ENCODE measurements at regions not wholly inside any gene's neighbourhood (a gene's known extent, or its start where the extent isn't known, plus 50 kb on each side); places are given as distances from the start of the nearest gene placed in this dataset.
A peak's percentile ranks its signal among the peaks of the same experiment; 100 is the strongest.

DNA sequence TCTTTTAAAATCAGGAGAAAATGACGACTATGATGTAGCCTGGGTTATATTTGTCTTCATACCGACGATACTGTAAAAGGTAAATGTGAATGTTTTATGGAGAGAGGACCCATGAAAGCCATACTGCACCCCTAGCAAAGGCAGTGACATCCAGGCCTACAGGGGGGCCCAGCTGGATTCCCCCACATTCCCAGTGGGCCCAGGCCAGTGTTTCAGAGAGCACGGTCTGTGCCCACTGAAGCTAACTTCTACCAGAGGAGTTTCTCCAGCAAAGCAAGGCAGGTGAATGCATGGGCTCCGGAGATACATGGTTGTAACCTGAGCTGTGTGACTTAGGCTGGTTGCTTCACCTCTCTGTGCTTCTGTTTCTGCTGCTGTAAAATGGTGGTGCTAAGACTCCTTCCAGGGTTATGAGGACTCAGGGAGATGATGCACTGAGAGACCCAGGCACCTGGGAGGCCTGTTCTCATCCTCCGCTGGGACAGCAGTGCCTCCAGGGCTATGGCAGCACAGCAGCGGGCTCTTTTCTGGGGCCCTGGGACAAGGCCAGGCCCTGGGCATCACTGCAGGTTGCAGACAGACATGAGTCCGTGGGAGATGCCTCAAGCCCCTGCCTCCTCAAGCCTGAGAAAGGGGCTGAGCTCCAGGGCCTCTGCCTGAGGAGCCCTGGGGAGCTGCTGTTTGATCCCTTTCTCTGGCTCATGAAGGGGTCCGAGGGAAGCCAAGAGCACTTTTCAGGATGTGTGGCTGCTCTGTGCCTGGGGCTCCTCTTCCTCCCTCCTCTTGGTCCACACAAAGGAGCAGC, 73.7 kb downstream of the SERPINA3 start:
- CTCF ChIA-PET (ENCODE audit: low intra/inter-chr PET ratio, low total read pairs): no interaction called here
- Histone ChIP-seq H3K4me1 (ENCODE audit: insufficient read depth, low read length) (peaks cover 40% of the 10 kb centered on the region), H3K36me3 (replicated peaks in 1 of 2; ENCODE audit: control insufficient read depth in 1 of 2, insufficient read depth in 2 of 2, low read length in 2 of 2) (no peaks in the 10 kb centered on the region), H2AFZ (ENCODE audit: low read length) (no peak overlapping the region), H3K27ac (ENCODE audit: extremely low read length, insufficient read depth, low read length) (no peak overlapping the region), H3K79me2 (ENCODE audit: insufficient read depth, low read length) (no peaks in the 10 kb centered on the region), H3K4me3 (replicated peaks in 1 of 3; ENCODE audit: insufficient read depth in 1 of 3, low read depth in 2 of 3, low read length in 3 of 3) (no peak overlapping the region), H4K20me1 (ENCODE audit: insufficient read depth, low read length) (no peaks in the 10 kb centered on the region), H3K9me3 (ENCODE audit: low read length) (no peaks in the 10 kb centered on the region), H3K9ac (ENCODE audit: insufficient read depth, low read depth, low read length) (no peak overlapping the region), H3K4me2 (ENCODE audit: low read depth, low read length) (0 out of 2 replicates have a peak overlapping the region, but pooled peaks have one; percentile 4), H3K27me3 (ENCODE audit: control insufficient read depth in 1 of 2, insufficient read depth in 2 of 2, low read length in 2 of 2) (peaks cover 8 to 38% of the 10 kb centered on the region in 2 experiments)
- in situ Hi-C loops (cut with HindIII; ENCODE audit: extremely low pct_ligation_motif_present, low pct_unique_long_range_greater_than_20kb): loop anchor here (5.0 to 10.0 kb wide), 5 partner anchors 61 to 746 kb away; no protein-coding TSS in a partner anchor
- TF ChIP-seq, protein P1, sequence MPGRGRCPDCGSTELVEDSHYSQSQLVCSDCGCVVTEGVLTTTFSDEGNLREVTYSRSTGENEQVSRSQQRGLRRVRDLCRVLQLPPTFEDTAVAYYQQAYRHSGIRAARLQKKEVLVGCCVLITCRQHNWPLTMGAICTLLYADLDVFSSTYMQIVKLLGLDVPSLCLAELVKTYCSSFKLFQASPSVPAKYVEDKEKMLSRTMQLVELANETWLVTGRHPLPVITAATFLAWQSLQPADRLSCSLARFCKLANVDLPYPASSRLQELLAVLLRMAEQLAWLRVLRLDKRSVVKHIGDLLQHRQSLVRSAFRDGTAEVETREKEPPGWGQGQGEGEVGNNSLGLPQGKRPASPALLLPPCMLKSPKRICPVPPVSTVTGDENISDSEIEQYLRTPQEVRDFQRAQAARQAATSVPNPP (CRISPR knock-in tag; IDR thresholded peaks at IDR 0.05): no peak
- TF ChIP-seq ZMYM3 (CRISPR knock-in tag; IDR thresholded peaks at IDR 0.05) (peak; percentile 36; the same call in 1 of the 2 replicates), ZNF768 (CRISPR knock-in tag; IDR thresholded peaks at IDR 0.05) (peak; percentile 94)
- BruUV-seq (replicated peaks): no TSS peak
- POLR2A ChIA-PET: no interaction called here
- ATAC-seq: no peak
- DNase-seq (ENCODE audit: low spot score): no peak
- no peak for FAIRE-seq
- intact Hi-C loops (cut with micrococcal nuclease; ENCODE audit: unreplicated experiment): no loop called here
- 33% methylated on average over 4 of the region's 9 CpGs for WGBS (ENCODE audit: low lambda C conversion rate)

DNA sequence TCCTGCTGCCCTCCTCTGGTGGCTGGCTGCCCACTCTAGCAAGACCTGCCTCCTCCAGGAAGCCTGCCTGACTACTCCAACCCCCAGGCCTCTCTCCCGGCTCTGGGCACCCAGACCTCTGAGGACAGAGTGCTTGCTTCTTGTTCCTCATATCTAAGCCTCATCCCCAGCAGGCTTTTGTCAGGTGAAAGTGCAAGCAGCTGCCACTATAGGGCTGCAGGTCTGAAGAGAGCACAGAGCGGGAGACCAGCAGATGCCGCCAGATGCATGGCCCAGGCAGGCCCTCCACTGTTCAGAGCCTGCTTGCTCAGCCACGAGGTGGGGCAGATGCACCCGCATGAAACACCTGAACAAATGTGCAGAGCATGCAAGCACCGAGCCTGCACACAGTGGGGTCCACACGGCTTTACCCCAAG, 73.0 kb downstream of the SERPINA3 start:
- in situ Hi-C loops (cut with HindIII; ENCODE audit: extremely low pct_ligation_motif_present, low pct_unique_long_range_greater_than_20kb): loop anchor here (5.0 to 10.0 kb wide), 5 partner anchors 62 to 747 kb away; no protein-coding TSS in a partner anchor
- Histone ChIP-seq H3K36me3 (replicated peaks in 1 of 2; ENCODE audit: control insufficient read depth in 1 of 2, insufficient read depth in 2 of 2, low read length in 2 of 2) (no peaks in the 10 kb centered on the region), H3K27ac (ENCODE audit: extremely low read length, insufficient read depth, low read length) (no peak overlapping the region), H4K20me1 (ENCODE audit: insufficient read depth, low read length) (no peaks in the 10 kb centered on the region), H3K9ac (ENCODE audit: insufficient read depth, low read depth, low read length) (no peak overlapping the region), H3K4me1 (ENCODE audit: insufficient read depth, low read length) (peaks cover 47% of the 10 kb centered on the region), H2AFZ (ENCODE audit: low read length) (no peak overlapping the region), H3K4me2 (ENCODE audit: low read depth, low read length) (peak overlapping the region; percentile 4; the same call in 1 of the 2 replicates), H3K79me2 (ENCODE audit: insufficient read depth, low read length) (no peaks in the 10 kb centered on the region), H3K9me3 (ENCODE audit: low read length) (no peaks in the 10 kb centered on the region), H3K27me3 (ENCODE audit: control insufficient read depth in 1 of 2, insufficient read depth in 2 of 2, low read length in 2 of 2) (peaks cover 8 to 32% of the 10 kb centered on the region in 2 experiments), H3K4me3 (replicated peaks in 1 of 3; ENCODE audit: insufficient read depth in 1 of 3, low read depth in 2 of 3, low read length in 3 of 3) (no peak overlapping the region)
- POLR2A ChIA-PET: no interaction called here
- peak; percentile 78 for ATAC-seq
- intact Hi-C loops (cut with micrococcal nuclease; ENCODE audit: unreplicated experiment): no loop called here
- DNase-seq (ENCODE audit: low spot score): peak; percentile 28
- no TSS peak for BruUV-seq (replicated peaks)
- 5% methylated on average over 3 of the region's 7 CpGs for WGBS (ENCODE audit: low lambda C conversion rate)
- CTCF ChIA-PET (ENCODE audit: low intra/inter-chr PET ratio, low total read pairs): no interaction called here
- peak; percentile 73 for FAIRE-seq
- TF ChIP-seq MYC (CRISPR knock-in tag; IDR thresholded peaks at IDR 0.05; ENCODE audit: borderline replicate concordance): peak; percentile 67; the same call in 1 of the 2 replicates
- TF ChIP-seq MBD4 (IDR thresholded peaks at IDR 0.05; ENCODE audit: borderline replicate concordance, low read length): no peak
- 0 out of 2 replicates have a peak, but pooled peaks have one; percentile 42 for TF ChIP-seq ZBTB42 (CRISPR knock-in tag; IDR thresholded peaks at IDR 0.05)
- TF ChIP-seq ZNF672 (CRISPR knock-in tag; IDR thresholded peaks at IDR 0.05): no peak
- TF ChIP-seq NFKB2 (CRISPR knock-in tag; IDR thresholded peaks at IDR 0.05; ENCODE audit: borderline replicate concordance): peak; percentile 33; the same call in 1 of the 2 replicates
- no peak for TF ChIP-seq KDM3A (CRISPR knock-in tag; IDR thresholded peaks at IDR 0.05; ENCODE audit: low read depth)
- TF ChIP-seq ESRRA (CRISPR knock-in tag; IDR thresholded peaks at IDR 0.05; ENCODE audit: low read depth): no peak
- TF ChIP-seq NFYB (CRISPR knock-in tag; IDR thresholded peaks at IDR 0.05): no peak
- no peak for TF ChIP-seq ZNF562 (CRISPR knock-in tag; IDR thresholded peaks at IDR 0.05; ENCODE audit: borderline replicate concordance)
- no peak for TF ChIP-seq HNRNPUL1 (IDR thresholded peaks at IDR 0.05; ENCODE audit: low read depth, low read length)
- no peak for TF ChIP-seq ZNF75D (CRISPR knock-in tag; IDR thresholded peaks at IDR 0.05; ENCODE audit: borderline replicate concordance)
- TF ChIP-seq ZNF501 (CRISPR knock-in tag; IDR thresholded peaks at IDR 0.05): peak; percentile 39; the same call in 1 of the 2 replicates
- TF ChIP-seq TAF1 (CRISPR knock-in tag; IDR thresholded peaks at IDR 0.05): no peak
- TF ChIP-seq, protein P2, sequence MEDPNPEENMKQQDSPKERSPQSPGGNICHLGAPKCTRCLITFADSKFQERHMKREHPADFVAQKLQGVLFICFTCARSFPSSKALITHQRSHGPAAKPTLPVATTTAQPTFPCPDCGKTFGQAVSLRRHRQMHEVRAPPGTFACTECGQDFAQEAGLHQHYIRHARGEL (CRISPR knock-in tag; IDR thresholded peaks at IDR 0.05): peak; percentile 100
- TF ChIP-seq RBM39 (IDR thresholded peaks at IDR 0.05; ENCODE audit: low read depth, low read length, poor library complexity, severe bottlenecking): no peak

All from HepG2 (cell line).